Esophagus squamous epithelium (tissue), 4 donors: ENCODE measurements at regions not wholly inside any gene's neighbourhood (a gene's known extent, or its start where the extent isn't known, plus 50 kb on each side); places are given as distances from the start of the nearest gene placed in this dataset.

ENCODE experiments used
- CTCF ChIP-seq, 6 experiments: fragments of 450-650 bp in 4 of 6; fragments of 200-600 bp in 2 of 6; sonication (generic) in 2 of 6; IDR thresholded peaks; one replicate each; pipeline ENCODE4 v1.5.1; 2016 to 2019; ENCODE audit warnings: antibody characterized with exemption in 6 of 6, mild to moderate bottlenecking in 4 of 6, moderate library complexity in 4 of 6
- POLR2A ChIP-seq, 4 donors: fragments of 450-650 bp; IDR thresholded peaks; one replicate each; pipeline ENCODE4 v1.6.1; 2017; ENCODE audit warnings: antibody characterized with exemption in 4 of 4, mild to moderate bottlenecking in 4 of 4, moderate library complexity in 3 of 4

- TF ChIP-seq POLR2A (IDR thresholded peaks at IDR 0.05) (no peak), CTCF (IDR thresholded peaks at IDR 0.05) (no peak)
These were observed 98.5 kb upstream of the RHOBTB1 start for GRCh38 chr10:61042533-61042932.
